ENCODE measurements at regions not wholly inside any gene's neighbourhood (a gene's known extent, or its start where the extent isn't known, plus 50 kb on each side); places are given as distances from the start of the nearest gene placed in this dataset.

- TF ChIP-seq, protein P1, sequence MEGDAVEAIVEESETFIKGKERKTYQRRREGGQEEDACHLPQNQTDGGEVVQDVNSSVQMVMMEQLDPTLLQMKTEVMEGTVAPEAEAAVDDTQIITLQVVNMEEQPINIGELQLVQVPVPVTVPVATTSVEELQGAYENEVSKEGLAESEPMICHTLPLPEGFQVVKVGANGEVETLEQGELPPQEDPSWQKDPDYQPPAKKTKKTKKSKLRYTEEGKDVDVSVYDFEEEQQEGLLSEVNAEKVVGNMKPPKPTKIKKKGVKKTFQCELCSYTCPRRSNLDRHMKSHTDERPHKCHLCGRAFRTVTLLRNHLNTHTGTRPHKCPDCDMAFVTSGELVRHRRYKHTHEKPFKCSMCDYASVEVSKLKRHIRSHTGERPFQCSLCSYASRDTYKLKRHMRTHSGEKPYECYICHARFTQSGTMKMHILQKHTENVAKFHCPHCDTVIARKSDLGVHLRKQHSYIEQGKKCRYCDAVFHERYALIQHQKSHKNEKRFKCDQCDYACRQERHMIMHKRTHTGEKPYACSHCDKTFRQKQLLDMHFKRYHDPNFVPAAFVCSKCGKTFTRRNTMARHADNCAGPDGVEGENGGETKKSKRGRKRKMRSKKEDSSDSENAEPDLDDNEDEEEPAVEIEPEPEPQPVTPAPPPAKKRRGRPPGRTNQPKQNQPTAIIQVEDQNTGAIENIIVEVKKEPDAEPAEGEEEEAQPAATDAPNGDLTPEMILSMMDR (IDR thresholded peaks at IDR 0.05), result no peak
- TF ChIP-seq POLR2AphosphoS5 (IDR thresholded peaks at IDR 0.05), result no peak
- TF ChIP-seq POLR2A (IDR thresholded peaks at IDR 0.05), result no peak
Measured at GRCh38 chr6:33965766-33966165, 162.0 kb upstream of the MLN start.
